Stomach (tissue), 8 donors: ENCODE measurements at regions not wholly inside any gene's neighbourhood (a gene's known extent, or its start where the extent isn't known, plus 50 kb on each side); places are given as distances from the start of the nearest gene placed in this dataset.

Experiments
- DNase-seq, 2 donors: peaks; one replicate each; pipeline versions ENCODE4 v3.0.0 to v3.0.0-alpha.2; 2013 to 2019
- H3K27ac ChIP-seq, 5 donors: fragments of 200-600 bp in 4 of 5; sonication (generic) in 4 of 5; one replicate each; pipeline ENCODE4 v1.5.1; 2013 to 2019; ENCODE audit warnings: mild to moderate bottlenecking in 1 of 5, moderate library complexity in 1 of 5
- H3K27me3 ChIP-seq, 3 donors: fragments of 200-600 bp; sonication (generic); one replicate each; pipeline ENCODE4 v1.5.1; 2017 to 2019; ENCODE audit warnings: mixed run types in 1 of 3
- H3K36me3 ChIP-seq, 4 donors: fragments of 200-600 bp; sonication (generic); 1 replicate in 3 of 4; 2 replicates in 1 of 4; pipeline ENCODE4 v1.5.1; 2016 to 2019
- H3K4me1 ChIP-seq, 4 donors: fragments of 200-600 bp; sonication (generic); one replicate each; pipeline ENCODE4 v1.5.1; 2016 to 2019
- H3K4me3 ChIP-seq, 4 donors: fragments of 200-600 bp; sonication (generic) in 3 of 4; one replicate each; pipeline ENCODE4 v1.5.1; 2016 to 2019; ENCODE audit warnings: mild to moderate bottlenecking in 1 of 4
- H3K9me3 ChIP-seq, 4 donors: fragments of 200-600 bp; sonication (generic); one replicate each; pipeline ENCODE4 v1.5.1; 2016 to 2019
- CTCF ChIP-seq, 7 experiments: fragments of 450-650 bp in 4 of 7; fragments of 200-600 bp in 3 of 7; sonication (generic) in 3 of 7; IDR thresholded peaks; one replicate each; pipeline ENCODE4 v1.5.1; 2016 to 2019; ENCODE audit warnings: antibody characterized with exemption in 7 of 7, control low read depth in 2 of 7, mild to moderate bottlenecking in 1 of 7
- EP300 ChIP-seq: sonication (generic); formaldehyde crosslinking; IDR thresholded peaks from one replicate; pipeline ENCODE4 v1.6.1; 2017; ENCODE audit warnings: antibody characterized with exemption
- POLR2A ChIP-seq, 4 donors: fragments of 450-650 bp; IDR thresholded peaks; one replicate each; pipeline ENCODE4 v1.6.1; 2016; ENCODE audit warnings: antibody characterized with exemption in 4 of 4, control low read depth in 2 of 4, mild to moderate bottlenecking in 1 of 4, moderate library complexity in 1 of 4
- POLR2AphosphoS5 ChIP-seq, 3 donors: sonication (generic); formaldehyde crosslinking; IDR thresholded peaks; one replicate each; pipeline ENCODE4 v1.6.1; 2016; ENCODE audit warnings: antibody characterized with exemption in 3 of 3
- WGBS, 5 donors: extraction: QIAGEN DNeasy Blood & Tissue Kit in 3 of 5; methylation state at CpG; one replicate each; pipeline versions ENCODE4 v1.1.5 to v1.1.7; 2013 to 2018; 5-methylcytosine and 5-hydroxymethylcytosine counted together
- intact Hi-C: fragments of 100-400 bp; cut with DNase I; formaldehyde crosslinking; loops from one replicate; pipeline ENCODE4 v1.15.1; 2023; ENCODE audit warnings: low total_unique reads
- donor health status: healthy with polysubstance abuse.
- donor health status: Bipolar disorder and iron deficiency.
- donor health status: healthy.

DNA sequence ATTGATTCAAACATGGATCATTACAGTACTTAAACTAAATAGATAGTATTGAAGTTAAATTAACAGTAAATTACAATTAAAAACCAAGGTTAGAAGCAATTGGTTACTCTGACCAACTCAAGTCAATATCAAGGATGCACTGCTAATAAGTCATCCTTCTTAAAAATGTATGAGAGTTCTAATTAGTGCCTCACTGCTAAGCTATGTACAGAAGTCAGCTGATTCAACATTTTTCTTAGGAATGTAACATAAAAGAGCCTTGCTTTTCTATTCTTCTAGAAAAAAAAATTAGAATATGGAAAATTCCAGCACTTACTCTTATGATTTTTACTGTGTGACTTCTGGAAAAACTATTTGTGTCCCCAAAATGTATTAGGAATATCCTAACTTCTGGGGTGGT is 75.7 kb upstream of the FBN2 start:
- Histone ChIP-seq H3K4me1 (no peaks in the 10 kb centered on the region), H3K4me3 (no peak overlapping the region), H3K36me3 (no peaks in the 10 kb centered on the region), H3K9me3 (peaks cover 1 to 12% (median 3%) of the 10 kb centered on the region in 4 donors), H3K27me3 (no peaks in the 10 kb centered on the region), H3K27ac (no peak overlapping the region)
- intact Hi-C loops, result no loop called here
- DNase-seq, result no peak
- no peak for TF ChIP-seq POLR2A (IDR thresholded peaks at IDR 0.05)
- TF ChIP-seq CTCF (IDR thresholded peaks at IDR 0.05), result no peak
- no peak for TF ChIP-seq POLR2AphosphoS5 (IDR thresholded peaks at IDR 0.05)
- TF ChIP-seq EP300, result no peak

DNA sequence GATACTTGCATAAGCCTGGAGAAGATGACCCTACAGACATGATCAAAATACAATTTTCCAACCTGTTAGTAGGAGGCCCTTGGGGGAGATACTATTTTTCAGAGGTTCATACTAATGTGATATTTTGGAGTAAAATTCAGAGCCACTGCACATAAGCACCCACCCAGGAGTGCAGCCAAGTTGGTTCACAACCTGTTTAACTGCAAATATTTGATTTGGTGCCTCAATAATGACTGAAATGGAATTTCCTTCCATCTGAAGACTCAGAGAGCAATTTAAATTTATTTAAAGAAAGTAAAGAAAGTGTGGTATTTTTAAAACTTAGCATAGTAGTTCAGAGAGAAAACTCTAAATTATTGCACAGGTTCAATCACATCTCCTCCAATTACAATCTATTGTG is 77.5 kb upstream of the FBN2 start:
- H3K36me3 ChIP-seq, result no peaks in the 10 kb centered on the region
- H3K4me3 ChIP-seq, result no peak overlapping the region
- TF ChIP-seq POLR2AphosphoS5 (IDR thresholded peaks at IDR 0.05) (no peak), CTCF (IDR thresholded peaks at IDR 0.05) (no peak), EP300 (no peak), POLR2A (IDR thresholded peaks at IDR 0.05) (no peak)
- no peaks in the 10 kb centered on the region for H3K27me3 ChIP-seq
- no peaks in the 10 kb centered on the region for H3K4me1 ChIP-seq
- intact Hi-C loops, result no loop called here
- no peak overlapping the region for H3K27ac ChIP-seq
- H3K9me3 ChIP-seq, result peaks cover 0 to 2% (median 0%) of the 10 kb centered on the region in 4 donors
- no peak for DNase-seq

DNA sequence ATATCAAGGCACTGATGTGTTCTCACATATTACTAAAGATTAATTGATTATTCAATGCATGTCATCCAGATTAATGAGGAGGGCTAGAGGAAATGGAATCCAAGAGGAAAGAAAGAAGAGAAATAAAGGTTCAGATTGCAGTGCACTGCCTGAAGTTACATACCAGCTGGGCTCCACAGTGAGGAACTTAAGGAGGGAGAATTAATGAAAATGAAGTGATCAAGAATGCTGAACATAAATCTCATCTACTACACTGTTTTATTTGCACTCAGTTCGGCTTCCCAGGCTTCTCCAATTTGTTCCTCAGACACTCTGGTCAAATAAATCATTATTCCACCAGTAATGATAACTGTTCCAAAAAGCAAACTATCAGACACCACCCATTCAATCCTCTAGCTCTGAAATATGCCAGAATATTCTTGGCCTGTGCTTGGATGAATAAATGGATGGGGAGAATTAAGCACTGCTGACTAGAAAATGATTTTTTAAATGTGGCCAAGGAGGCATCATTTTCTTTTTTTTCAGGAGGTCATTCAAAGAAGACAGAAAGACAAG is 88.6 kb upstream of the FBN2 start:
- intact Hi-C loops, result no loop called here
- Histone ChIP-seq H3K4me1 (no peaks in the 10 kb centered on the region), H3K4me3 (no peak overlapping the region), H3K36me3 (no peaks in the 10 kb centered on the region), H3K27ac (no peak overlapping the region), H3K27me3 (no peaks in the 10 kb centered on the region), H3K9me3 (no peaks in the 10 kb centered on the region)
- DNase-seq, result peak in 1 of 2 donors; percentile 25
- TF ChIP-seq POLR2A (IDR thresholded peaks at IDR 0.05), result no peak
- no peak for TF ChIP-seq CTCF (IDR thresholded peaks at IDR 0.05)
- TF ChIP-seq EP300, result no peak
- TF ChIP-seq POLR2AphosphoS5 (IDR thresholded peaks at IDR 0.05), result no peak
- 39 to 55% (median 51%) methylated on average over 1 of the region's 1 CpG for WGBS, 5 donors

GRCh38 chr5:128627939-128628338 is 89.9 kb upstream of the FBN2 start:
- no peak overlapping the region for H3K4me3 ChIP-seq
- no peaks in the 10 kb centered on the region for H3K9me3 ChIP-seq
- no peak overlapping the region for H3K27ac ChIP-seq
- H3K36me3 ChIP-seq, result no peaks in the 10 kb centered on the region
- WGBS, 5 donors, result 59 to 93% (median 78%) methylated on average over 1 of the region's 1 CpG
- intact Hi-C loops, result no loop called here
- no peaks in the 10 kb centered on the region for H3K4me1 ChIP-seq
- no peak for DNase-seq
- TF ChIP-seq POLR2AphosphoS5 (IDR thresholded peaks at IDR 0.05), result no peak
- no peak for TF ChIP-seq CTCF (IDR thresholded peaks at IDR 0.05)
- no peak for TF ChIP-seq EP300
- TF ChIP-seq POLR2A (IDR thresholded peaks at IDR 0.05), result no peak
- no peaks in the 10 kb centered on the region for H3K27me3 ChIP-seq
